ENCODE measurements at regions not wholly inside any gene's neighbourhood (a gene's known extent, or its start where the extent isn't known, plus 50 kb on each side); places are given as distances from the start of the nearest gene placed in this dataset.

GRCh38 chr1:22255341-22256212 is 112.7 kb upstream of the WNT4 start:
- TF ChIP-seq, protein P1, sequence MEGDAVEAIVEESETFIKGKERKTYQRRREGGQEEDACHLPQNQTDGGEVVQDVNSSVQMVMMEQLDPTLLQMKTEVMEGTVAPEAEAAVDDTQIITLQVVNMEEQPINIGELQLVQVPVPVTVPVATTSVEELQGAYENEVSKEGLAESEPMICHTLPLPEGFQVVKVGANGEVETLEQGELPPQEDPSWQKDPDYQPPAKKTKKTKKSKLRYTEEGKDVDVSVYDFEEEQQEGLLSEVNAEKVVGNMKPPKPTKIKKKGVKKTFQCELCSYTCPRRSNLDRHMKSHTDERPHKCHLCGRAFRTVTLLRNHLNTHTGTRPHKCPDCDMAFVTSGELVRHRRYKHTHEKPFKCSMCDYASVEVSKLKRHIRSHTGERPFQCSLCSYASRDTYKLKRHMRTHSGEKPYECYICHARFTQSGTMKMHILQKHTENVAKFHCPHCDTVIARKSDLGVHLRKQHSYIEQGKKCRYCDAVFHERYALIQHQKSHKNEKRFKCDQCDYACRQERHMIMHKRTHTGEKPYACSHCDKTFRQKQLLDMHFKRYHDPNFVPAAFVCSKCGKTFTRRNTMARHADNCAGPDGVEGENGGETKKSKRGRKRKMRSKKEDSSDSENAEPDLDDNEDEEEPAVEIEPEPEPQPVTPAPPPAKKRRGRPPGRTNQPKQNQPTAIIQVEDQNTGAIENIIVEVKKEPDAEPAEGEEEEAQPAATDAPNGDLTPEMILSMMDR (IDR thresholded peaks at IDR 0.05; ENCODE audit: extremely low read depth in 1 of 2, insufficient read depth in 1 of 2, low read depth in 1 of 2, low read length in 2 of 2): no peak
- TF ChIP-seq EZH2 (IDR thresholded peaks at IDR 0.05; ENCODE audit: borderline replicate concordance, low read depth, low read length, severe bottlenecking): no peak
- TF ChIP-seq POLR2AphosphoS5 (IDR thresholded peaks at IDR 0.05; ENCODE audit: insufficient read depth, low read depth, low read length): no peak
- no peak for TF ChIP-seq POLR2A (IDR thresholded peaks at IDR 0.05; ENCODE audit: low read depth, low read length)
- no peak for TF ChIP-seq JUN (IDR thresholded peaks at IDR 0.05; ENCODE audit: borderline replicate concordance, insufficient read depth, insufficient read length, low read depth)

Measured in endothelial cell of umbilical vein (primary cell).